ENCODE measurements at regions not wholly inside any gene's neighbourhood (a gene's known extent, or its start where the extent isn't known, plus 50 kb on each side); places are given as distances from the start of the nearest gene placed in this dataset.
A peak's percentile ranks its signal among the peaks of the same experiment; 100 is the strongest.

DNA sequence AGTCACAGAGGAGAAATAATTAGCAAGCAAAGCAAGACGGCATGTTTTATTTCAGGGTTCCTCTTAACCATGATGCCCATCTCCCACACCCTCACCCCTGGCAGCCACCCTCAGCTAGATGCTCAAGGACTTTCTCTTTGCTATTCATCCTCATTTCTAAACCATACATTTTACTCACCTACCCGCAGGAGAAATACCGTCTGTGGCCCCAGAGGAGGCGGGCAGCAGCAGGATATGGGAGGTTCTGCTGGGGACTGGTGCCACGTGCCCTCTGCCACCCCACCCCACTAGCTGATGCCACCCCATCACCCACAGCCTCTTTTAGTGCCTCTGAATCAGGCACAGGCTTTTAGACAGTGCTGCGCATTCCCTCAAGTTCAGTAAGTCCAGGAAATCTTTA, 168.7 kb upstream of the ITGB1 start:
- no peaks in the 10 kb centered on the region for H3K9me3 ChIP-seq
- TF ChIP-seq POLR2AphosphoS5 (IDR thresholded peaks at IDR 0.05) (no peak), POLR2A (IDR thresholded peaks at IDR 0.05) (no peak), CTCF (IDR thresholded peaks at IDR 0.05) (no peak)
- no peak overlapping the region for H3K4me3 ChIP-seq
- DNase-seq (ENCODE audit: low spot score), result no peak
- no peaks in the 10 kb centered on the region for H3K27me3 ChIP-seq (replicated peaks; ENCODE audit: insufficient read depth)
- no peaks in the 10 kb centered on the region for H3K4me1 ChIP-seq (replicated peaks)
- 80% methylated on average over 6 of the region's 6 CpGs for WGBS
- no peaks in the 10 kb centered on the region for H3K36me3 ChIP-seq
- H3K27ac ChIP-seq, result no peak overlapping the region
- intact Hi-C loops (cut with DNase I), result no loop called here

- Histone ChIP-seq H3K4me3 (no peak overlapping the region), H3K9me3 (no peaks in the 10 kb centered on the region), H3K36me3 (no peaks in the 10 kb centered on the region), H3K4me1 (replicated peaks) (no peaks in the 10 kb centered on the region), H3K27me3 (replicated peaks; ENCODE audit: insufficient read depth) (no peaks in the 10 kb centered on the region), H3K27ac (peak overlapping the region in 1 of 2 donors; percentile 9)
- TF ChIP-seq CTCF (IDR thresholded peaks at IDR 0.05) (no peak), POLR2AphosphoS5 (IDR thresholded peaks at IDR 0.05) (peak; percentile 18)
- 78% methylated on average over 15 of the region's 15 CpGs for WGBS
- intact Hi-C loops (cut with DNase I), result no loop called here
- DNase-seq (ENCODE audit: low spot score), result peak; percentile 13
Observed at GRCh38 chr10:33125522-33126517, 167.8 kb upstream of the ITGB1 start.

DNA sequence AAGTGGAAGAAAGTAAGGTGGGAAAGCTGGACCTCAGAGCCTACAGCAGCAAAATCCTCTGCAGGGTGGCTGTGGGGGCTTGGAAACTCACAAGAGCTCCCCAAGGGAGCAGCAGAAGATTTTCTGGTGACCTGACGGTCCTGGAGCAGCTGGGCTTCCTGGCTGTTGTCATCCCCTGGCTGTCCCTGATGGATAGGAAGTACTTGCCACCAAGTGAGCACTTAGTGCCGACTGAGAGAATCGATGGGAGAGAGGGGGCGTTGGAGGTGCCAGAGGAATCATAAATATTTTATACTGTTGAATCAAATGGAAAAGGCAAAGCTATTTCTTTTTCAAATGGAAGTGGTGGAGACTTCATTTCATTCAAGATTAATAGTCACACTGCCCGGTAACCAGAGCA, 167.1 kb upstream of the ITGB1 start:
- 78% methylated on average over 5 of the region's 5 CpGs for WGBS
- H3K36me3 ChIP-seq, result no peaks in the 10 kb centered on the region
- H3K9me3 ChIP-seq, result no peaks in the 10 kb centered on the region
- no peak overlapping the region for H3K27ac ChIP-seq
- no peak for DNase-seq (ENCODE audit: low spot score)
- H3K27me3 ChIP-seq (replicated peaks; ENCODE audit: insufficient read depth), result no peaks in the 10 kb centered on the region
- no peak overlapping the region for H3K4me3 ChIP-seq
- TF ChIP-seq POLR2AphosphoS5 (IDR thresholded peaks at IDR 0.05), result no peak
- TF ChIP-seq CTCF (IDR thresholded peaks at IDR 0.05), result no peak
- no peak for TF ChIP-seq POLR2A (IDR thresholded peaks at IDR 0.05)
- intact Hi-C loops (cut with DNase I), result no loop called here
- no peaks in the 10 kb centered on the region for H3K4me1 ChIP-seq (replicated peaks)

DNA sequence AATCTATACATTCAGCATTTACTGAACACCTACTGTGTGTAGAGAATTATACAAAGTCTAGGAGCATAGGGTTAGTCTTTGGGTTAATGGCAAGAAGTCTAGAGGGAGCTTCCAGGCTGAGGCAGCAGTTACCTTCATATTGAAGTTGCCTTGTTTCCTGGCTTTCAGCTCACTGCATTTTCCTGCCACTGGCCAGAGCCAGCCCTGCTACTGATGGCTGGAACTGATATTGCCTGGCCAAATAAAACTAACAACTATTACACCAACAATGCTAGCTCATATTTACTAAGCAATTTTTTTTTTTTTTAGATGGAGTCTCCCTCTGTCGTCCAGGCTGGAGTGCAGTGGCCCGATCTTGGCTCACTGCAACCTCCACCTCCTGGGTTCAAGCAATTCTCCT, 165.7 kb upstream of the ITGB1 start:
- WGBS, result 48% methylated on average over 2 of the region's 2 CpGs
- Histone ChIP-seq H3K36me3 (no peaks in the 10 kb centered on the region), H3K4me1 (replicated peaks) (no peaks in the 10 kb centered on the region), H3K9me3 (no peaks in the 10 kb centered on the region), H3K27ac (no peak overlapping the region), H3K27me3 (replicated peaks; ENCODE audit: insufficient read depth) (no peaks in the 10 kb centered on the region), H3K4me3 (no peak overlapping the region)
- TF ChIP-seq POLR2AphosphoS5 (IDR thresholded peaks at IDR 0.05) (peak; percentile 27), POLR2A (IDR thresholded peaks at IDR 0.05) (no peak)
- intact Hi-C loops (cut with DNase I), result no loop called here
- no peak for DNase-seq (ENCODE audit: low spot score)

DNA sequence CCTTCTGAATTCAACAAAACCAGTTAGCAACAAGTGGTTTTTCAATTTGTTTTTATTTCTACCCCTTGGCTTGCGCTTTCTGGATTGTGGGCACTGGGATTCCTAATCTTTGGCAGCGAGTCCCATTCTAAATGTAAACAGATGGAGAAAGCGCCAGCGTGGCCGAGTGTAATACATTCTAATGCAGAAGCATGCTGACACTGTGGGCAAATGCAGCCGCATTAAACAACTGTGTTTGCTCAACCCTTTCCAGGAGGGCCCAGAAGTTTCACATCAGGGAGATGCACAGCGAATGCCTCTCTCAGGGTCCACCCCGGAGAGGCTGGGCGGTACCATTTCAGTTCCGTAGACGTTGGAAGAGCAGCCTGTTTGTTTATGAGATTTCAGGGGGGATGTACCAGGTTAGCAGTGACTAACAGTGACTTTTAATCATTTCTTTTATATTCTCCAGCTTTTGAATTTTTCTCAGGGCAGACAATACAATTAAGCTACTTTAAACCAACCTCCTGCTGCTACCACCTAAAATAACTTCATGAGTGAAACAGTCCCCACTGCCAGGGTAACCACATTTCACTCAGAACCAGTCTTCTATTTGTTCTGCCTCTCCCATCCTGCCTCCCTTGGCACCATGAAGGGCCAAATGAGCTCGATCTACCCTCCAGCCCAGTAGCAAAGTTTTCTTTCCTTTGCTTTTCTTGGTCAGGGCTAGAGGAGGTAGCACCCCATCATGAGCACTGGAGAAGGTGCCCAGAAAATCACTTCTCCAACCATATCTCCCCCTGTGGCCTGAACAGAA, 164.2 kb upstream of the ITGB1 start:
- peak; percentile 16 for DNase-seq (ENCODE audit: low spot score)
- WGBS, result 31% methylated on average over 12 of the region's 12 CpGs
- TF ChIP-seq POLR2AphosphoS5 (IDR thresholded peaks at IDR 0.05), result no peak
- no peak for TF ChIP-seq CTCF (IDR thresholded peaks at IDR 0.05)
- TF ChIP-seq POLR2A (IDR thresholded peaks at IDR 0.05), result no peak
- Histone ChIP-seq H3K36me3 (no peaks in the 10 kb centered on the region), H3K4me3 (no peak overlapping the region), H3K27ac (no peak overlapping the region), H3K9me3 (no peaks in the 10 kb centered on the region), H3K4me1 (replicated peaks) (no peaks in the 10 kb centered on the region), H3K27me3 (replicated peaks; ENCODE audit: insufficient read depth) (no peaks in the 10 kb centered on the region)
- intact Hi-C loops (cut with DNase I), result no loop called here

Measured in prostate gland (tissue), 2 donors.